GM12874 (cell line): ENCODE measurements at regions not wholly inside any gene's neighbourhood (a gene's known extent, or its start where the extent isn't known, plus 50 kb on each side); places are given as distances from the start of the nearest gene placed in this dataset.

ENCODE experiments used
- TF ChIP-seq, protein P1 (sequence below): IDR thresholded peaks from 2 replicates; pipeline ENCODE4 v1.5.1; 2011; ENCODE audit warnings: low read depth, mild to moderate bottlenecking, control low read depth, low read length, moderate library complexity; ENCODE audit not compliant: insufficient read depth

DNA sequence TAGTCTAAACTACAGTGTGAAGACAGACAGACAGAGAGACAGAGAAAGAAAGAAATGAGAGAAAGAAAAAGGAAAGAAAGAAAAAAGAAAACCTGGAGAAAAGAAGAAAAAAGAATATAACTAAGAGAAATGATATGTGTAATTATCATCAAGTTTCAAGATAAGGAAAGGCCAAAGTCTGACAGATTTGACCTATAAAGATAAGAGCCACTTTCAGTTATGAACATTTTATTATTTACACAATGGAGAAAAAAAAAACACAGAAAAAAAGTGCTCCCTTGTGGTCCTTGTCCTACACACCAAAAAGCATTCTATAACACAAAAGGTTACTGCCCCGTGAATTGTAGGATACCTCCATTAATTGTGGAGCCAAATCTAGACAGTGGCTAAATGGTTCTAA, 937.2 kb upstream of the DDX18 start:
- TF ChIP-seq, protein P1, sequence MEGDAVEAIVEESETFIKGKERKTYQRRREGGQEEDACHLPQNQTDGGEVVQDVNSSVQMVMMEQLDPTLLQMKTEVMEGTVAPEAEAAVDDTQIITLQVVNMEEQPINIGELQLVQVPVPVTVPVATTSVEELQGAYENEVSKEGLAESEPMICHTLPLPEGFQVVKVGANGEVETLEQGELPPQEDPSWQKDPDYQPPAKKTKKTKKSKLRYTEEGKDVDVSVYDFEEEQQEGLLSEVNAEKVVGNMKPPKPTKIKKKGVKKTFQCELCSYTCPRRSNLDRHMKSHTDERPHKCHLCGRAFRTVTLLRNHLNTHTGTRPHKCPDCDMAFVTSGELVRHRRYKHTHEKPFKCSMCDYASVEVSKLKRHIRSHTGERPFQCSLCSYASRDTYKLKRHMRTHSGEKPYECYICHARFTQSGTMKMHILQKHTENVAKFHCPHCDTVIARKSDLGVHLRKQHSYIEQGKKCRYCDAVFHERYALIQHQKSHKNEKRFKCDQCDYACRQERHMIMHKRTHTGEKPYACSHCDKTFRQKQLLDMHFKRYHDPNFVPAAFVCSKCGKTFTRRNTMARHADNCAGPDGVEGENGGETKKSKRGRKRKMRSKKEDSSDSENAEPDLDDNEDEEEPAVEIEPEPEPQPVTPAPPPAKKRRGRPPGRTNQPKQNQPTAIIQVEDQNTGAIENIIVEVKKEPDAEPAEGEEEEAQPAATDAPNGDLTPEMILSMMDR, result no peak

DNA sequence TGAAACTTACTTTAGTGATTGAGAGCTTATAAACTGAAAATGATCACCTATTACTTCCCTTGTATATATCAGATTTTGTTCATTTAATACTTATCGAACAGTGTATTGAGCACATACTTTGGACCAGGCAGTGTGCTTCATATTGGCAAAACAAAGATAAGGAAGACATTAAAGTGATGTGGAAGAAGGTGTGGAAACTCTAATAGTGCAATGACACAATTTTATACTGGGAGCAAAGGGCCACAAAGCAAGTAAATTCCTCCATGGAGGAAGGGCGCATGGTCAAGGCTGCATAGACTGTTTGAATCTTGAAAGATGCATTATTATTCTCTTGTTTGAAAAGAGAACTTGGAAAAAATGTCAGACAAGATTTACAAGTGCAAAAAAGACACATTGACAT, 936.5 kb upstream of the DDX18 start:
- TF ChIP-seq, protein P1, result no peak

DNA sequence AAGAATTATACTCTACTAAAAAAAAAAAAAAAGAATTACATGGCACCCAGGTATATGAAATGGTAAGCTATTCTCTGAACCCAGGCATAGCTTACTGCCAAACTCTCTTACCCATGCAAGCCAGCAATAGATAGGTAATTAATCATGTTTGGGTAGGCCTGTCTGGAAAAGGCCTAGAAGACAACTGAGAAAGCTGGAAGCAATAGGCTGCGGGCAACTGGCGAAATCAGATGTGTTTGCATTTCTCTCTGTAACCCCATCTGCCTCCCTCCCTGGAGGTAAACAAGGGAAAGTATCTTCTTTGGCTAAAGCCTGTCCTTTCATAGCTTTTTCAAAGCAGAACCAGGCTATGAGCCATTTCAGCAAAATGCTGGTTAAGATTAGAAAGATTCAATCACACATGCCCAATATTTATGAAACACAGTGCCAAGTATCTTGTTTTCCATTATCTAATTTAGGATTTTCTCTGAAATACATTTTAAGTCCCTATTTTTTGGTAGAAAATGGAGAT, 934.8 kb upstream of the DDX18 start:
- TF ChIP-seq, protein P1, result no peak

DNA sequence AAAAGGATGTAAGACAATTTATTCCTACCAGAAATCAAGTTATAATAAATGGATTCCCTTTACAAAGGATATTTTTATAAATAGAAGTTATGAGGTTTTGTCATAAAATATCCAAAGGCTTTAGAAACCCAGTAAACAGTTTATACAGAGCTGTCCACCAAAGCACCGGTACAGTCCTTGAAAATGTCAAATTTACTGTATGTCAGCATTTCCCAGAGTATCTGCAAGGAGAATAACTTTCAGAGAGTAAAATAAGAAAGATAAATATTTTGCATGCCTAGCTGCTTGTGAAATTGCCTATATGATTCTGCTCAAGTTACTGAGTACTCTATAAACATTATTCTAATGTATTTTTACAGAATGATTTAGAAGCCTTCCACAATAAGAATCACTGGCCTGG, 923.3 kb upstream of the DDX18 start:
- TF ChIP-seq, protein P1, result no peak

DNA sequence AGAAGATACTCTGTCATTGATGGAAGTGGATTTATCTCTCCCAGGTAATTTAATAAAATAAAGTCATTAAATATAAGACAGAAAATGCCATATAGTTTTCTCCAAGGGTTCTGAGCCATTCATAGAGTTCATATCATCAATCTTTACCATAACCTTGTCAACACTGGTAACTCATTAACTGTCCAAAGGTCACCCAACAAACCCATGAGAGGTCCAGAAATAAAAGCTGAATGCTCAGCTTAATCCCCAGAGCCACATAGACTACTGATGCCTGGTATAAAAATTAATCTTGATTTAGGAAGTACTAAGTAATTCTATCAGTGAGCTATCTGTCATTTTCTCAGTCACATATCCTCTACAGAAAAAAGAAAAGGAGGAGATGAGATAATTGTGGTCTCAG, 903.0 kb upstream of the DDX18 start:
- TF ChIP-seq, protein P1, result no peak

DNA sequence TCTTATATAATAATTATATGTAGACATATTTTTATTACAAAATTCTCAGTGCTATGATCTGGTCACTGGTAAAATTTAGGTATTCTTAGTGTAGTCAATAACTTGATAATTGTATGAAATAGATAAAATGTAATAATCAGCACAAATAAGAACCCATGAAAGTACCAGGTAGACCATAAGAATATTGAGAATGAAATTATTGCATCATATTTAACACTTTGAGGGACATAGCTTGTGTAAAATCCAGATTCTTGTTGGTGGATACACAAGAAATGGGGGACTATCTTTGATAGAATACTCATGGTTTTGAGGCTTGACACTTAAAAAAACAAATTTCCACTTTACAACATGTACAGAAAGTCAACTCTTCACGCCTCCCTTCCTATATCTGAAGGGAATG, 898.8 kb upstream of the DDX18 start:
- TF ChIP-seq, protein P1, result no peak

DNA sequence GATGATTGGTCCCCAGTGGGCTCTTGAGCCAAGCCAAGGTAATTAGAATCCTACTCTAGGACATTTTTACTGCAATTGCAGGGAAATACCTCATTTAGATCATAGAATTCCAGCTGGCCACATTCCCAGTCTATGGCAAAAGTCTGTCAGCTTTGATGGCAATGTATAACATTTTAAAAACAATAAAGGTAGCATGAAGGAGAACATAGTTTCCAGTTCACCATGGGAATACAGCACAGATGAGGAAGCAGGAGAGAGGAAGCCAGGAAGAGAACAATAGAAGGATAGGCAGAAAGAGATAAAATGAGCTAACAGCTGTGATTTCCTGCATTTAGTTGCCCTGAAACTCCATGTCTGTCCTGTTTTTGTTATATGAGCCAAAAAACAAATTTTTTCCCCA, 897.3 kb upstream of the DDX18 start:
- TF ChIP-seq, protein P1, result no peak

DNA sequence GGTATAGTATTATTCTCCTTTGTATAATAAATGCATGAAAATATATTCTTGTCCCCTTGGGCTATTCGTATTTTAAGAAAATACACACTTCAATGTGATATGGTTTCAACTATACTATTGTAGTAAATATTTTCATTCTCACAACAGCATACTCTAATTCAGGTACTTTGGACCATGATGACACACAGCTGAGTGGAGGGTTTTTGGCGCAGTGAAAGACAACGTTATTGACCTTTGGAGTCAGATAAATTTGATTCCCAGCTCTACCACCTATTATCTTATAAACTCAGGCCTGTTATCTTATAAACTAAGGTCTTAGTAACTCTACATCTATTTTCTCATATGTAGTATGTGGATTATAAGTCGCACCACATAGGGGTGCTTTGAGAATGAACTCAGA, 895.9 kb upstream of the DDX18 start:
- TF ChIP-seq, protein P1, result no peak
